SK-N-MC (cell line): ENCODE measurements at regions not wholly inside any gene's neighbourhood (a gene's known extent, or its start where the extent isn't known, plus 50 kb on each side); places are given as distances from the start of the nearest gene placed in this dataset.

ENCODE experiments used
- EZH2 ChIP-seq: fragments of 200-600 bp; sonication (generic); IDR thresholded peaks from one replicate; pipeline ENCODE4 v1.6.1; 2017; ENCODE audit warnings: antibody characterized with exemption
- POLR2AphosphoS5 ChIP-seq: IDR thresholded peaks from 2 replicates; pipeline ENCODE4 v1.6.1; 2012; ENCODE audit warnings: mild to moderate bottlenecking, low read depth, low read length, borderline replicate concordance

GRCh38 chr16:13471036-13471435, 448.9 kb upstream of the ERCC4 start:
- TF ChIP-seq POLR2AphosphoS5 = no peak
- TF ChIP-seq EZH2 = no peak
